WTC11 (cell line): ENCODE measurements at regions not wholly inside any gene's neighbourhood (a gene's known extent, or its start where the extent isn't known, plus 50 kb on each side); places are given as distances from the start of the nearest gene placed in this dataset.
A peak's percentile ranks its signal among the peaks of the same experiment; 100 is the strongest.

Source experiments
- ATAC-seq: fragments of 200-7000 bp; cut with Tn5 transposase; 2 replicates; pipeline ENCODE4 v1.10.0; 2021; ENCODE audit warnings: mild to moderate bottlenecking, moderate library complexity
- CTCF ChIA-PET: fragments of 300-600 bp; sonication (Branson Sonifier 250); formaldehyde crosslinking; loops from one replicate; lab custom pipeline; 2021; ENCODE audit warnings: antibody characterized with exemption; lab: Charles Lee
- POLR2A ChIA-PET: fragments of 350-600 bp; sonication (Branson Sonifier 250); formaldehyde crosslinking; loops from one replicate; lab custom pipeline; 2021; ENCODE audit warnings: antibody characterized with exemption; lab: Charles Lee
- DNase-seq: peaks from one replicate; pipeline ENCODE4 v3.0.0; 2021; ENCODE audit warnings: low spot score
- H3K27ac Mint-ChIP-seq: 2 replicates; pipeline ENCODE4 v1.8.0; 2021; ENCODE audit warnings: mixed read lengths
- H3K27me3 Mint-ChIP-seq: 2 replicates; pipeline ENCODE4 v1.8.0; 2021; ENCODE audit warnings: low read depth, mild to moderate bottlenecking, moderate library complexity, mixed read lengths
- H3K36me3 Mint-ChIP-seq: 2 replicates; pipeline ENCODE4 v1.8.0; 2021; ENCODE audit warnings: mixed read lengths
- H3K4me1 Mint-ChIP-seq: 2 replicates; pipeline ENCODE4 v1.8.0; 2022; ENCODE audit warnings: mixed read lengths
- H3K4me3 Mint-ChIP-seq: 2 replicates; pipeline ENCODE4 v1.8.0; 2021; ENCODE audit warnings: mild to moderate bottlenecking, moderate library complexity, mixed read lengths
- H3K9me3 Mint-ChIP-seq: 2 replicates; pipeline ENCODE4 v1.8.0; 2021; ENCODE audit warnings: mixed read lengths
- ATF3 ChIP-seq: sonication (generic); formaldehyde crosslinking; conservative IDR thresholded peaks from 2 replicates; pipeline ENCODE4 v1.8.1; 2022; ENCODE audit warnings: mild to moderate bottlenecking, missing genetic modification reagents
- E2F1 ChIP-seq: sonication (generic); formaldehyde crosslinking; IDR thresholded peaks from 2 replicates; pipeline ENCODE4 v1.8.0; 2022; ENCODE audit warnings: mild to moderate bottlenecking, missing genetic modification reagents
- E2F5 ChIP-seq: sonication (generic); formaldehyde crosslinking; IDR thresholded peaks from 2 replicates; pipeline ENCODE4 v1.8.1; 2022; ENCODE audit warnings: mild to moderate bottlenecking, moderate library complexity, missing genetic modification reagents
- ETV6 ChIP-seq: sonication (generic); formaldehyde crosslinking; IDR thresholded peaks from 2 replicates; pipeline ENCODE4 v1.8.1; 2022; ENCODE audit warnings: mild to moderate bottlenecking, missing genetic modification reagents
- IRF2 ChIP-seq: sonication (generic); formaldehyde crosslinking; IDR thresholded peaks from 2 replicates; pipeline ENCODE4 v1.8.0; 2022; ENCODE audit warnings: low read depth, missing genetic modification reagents, borderline replicate concordance
- JUN ChIP-seq: sonication (generic); formaldehyde crosslinking; IDR thresholded peaks from 2 replicates; pipeline ENCODE4 v1.8.0; 2023; ENCODE audit warnings: mild to moderate bottlenecking, missing genetic modification reagents
- KAT7 ChIP-seq: sonication (generic); formaldehyde crosslinking; IDR thresholded peaks from 2 replicates; pipeline ENCODE4 v1.8.1; 2023; ENCODE audit warnings: missing genetic modification reagents, mild to moderate bottlenecking, borderline replicate concordance
- NFE2L1 ChIP-seq: sonication (generic); formaldehyde crosslinking; IDR thresholded peaks from 2 replicates; pipeline ENCODE4 v1.8.1; 2023; ENCODE audit warnings: missing genetic modification reagents
- NFYB ChIP-seq: sonication (generic); formaldehyde crosslinking; conservative IDR thresholded peaks from 2 replicates; pipeline ENCODE4 v1.8.0; 2022; ENCODE audit warnings: low read depth, missing genetic modification reagents
- OVOL2 ChIP-seq: fragments of 250-450 bp; sonication (Bioruptor Pico); IDR thresholded peaks from 2 replicates; pipeline ENCODE4 v1.9.0; 2021; ENCODE audit warnings: mild to moderate bottlenecking, borderline replicate concordance
- SMAD3 ChIP-seq: sonication (generic); formaldehyde crosslinking; IDR thresholded peaks from 2 replicates; pipeline ENCODE4 v1.8.0; 2022; ENCODE audit warnings: missing genetic modification reagents, mild to moderate bottlenecking, borderline replicate concordance
- SP1 ChIP-seq: sonication (generic); formaldehyde crosslinking; conservative IDR thresholded peaks from 2 replicates; pipeline ENCODE4 v1.8.1; 2022; ENCODE audit warnings: missing genetic modification reagents
- STAT6 ChIP-seq: sonication (generic); formaldehyde crosslinking; conservative IDR thresholded peaks from 2 replicates; pipeline ENCODE4 v1.8.1; 2023; ENCODE audit warnings: mild to moderate bottlenecking, low read depth, missing genetic modification reagents, moderate library complexity
- ZNF121 ChIP-seq: sonication (generic); formaldehyde crosslinking; IDR thresholded peaks from 2 replicates; pipeline ENCODE4 v1.8.0; 2023; ENCODE audit warnings: missing genetic modification reagents
- ZNF396 ChIP-seq: fragments of 250-450 bp; sonication (Bioruptor Pico); IDR thresholded peaks from 2 replicates; pipeline ENCODE4 v1.8.0; 2021; ENCODE audit warnings: mild to moderate bottlenecking, moderate library complexity, borderline replicate concordance
- ZNF416 ChIP-seq: fragments of 250-450 bp; sonication (Bioruptor Pico); IDR thresholded peaks from 2 replicates; pipeline ENCODE4 v1.9.0; 2021; ENCODE audit warnings: mild to moderate bottlenecking, inconsistent platforms
- ZNF512 ChIP-seq: sonication (generic); formaldehyde crosslinking; IDR thresholded peaks from 2 replicates; pipeline ENCODE4 v1.8.1; 2022; ENCODE audit warnings: missing genetic modification reagents, borderline replicate concordance
- ZNF671 ChIP-seq: fragments of 250-450 bp; sonication (Bioruptor Pico); IDR thresholded peaks from 2 replicates; pipeline ENCODE4 v1.8.0; 2021; ENCODE audit warnings: mild to moderate bottlenecking
- TF ChIP-seq, protein P1 (sequence below): fragments of 250-450 bp; sonication (Bioruptor Pico); IDR thresholded peaks from 2 replicates; pipeline ENCODE4 v1.8.0; 2021; ENCODE audit warnings: mild to moderate bottlenecking
- TF ChIP-seq, protein P2 (sequence below): fragments of 250-450 bp; sonication (Bioruptor Pico); conservative IDR thresholded peaks from 2 replicates; pipeline ENCODE4 v1.9.0; 2021; ENCODE audit warnings: mild to moderate bottlenecking
- TF ChIP-seq, protein P3 (sequence below): sonication (generic); formaldehyde crosslinking; IDR thresholded peaks from 2 replicates; pipeline ENCODE4 v1.8.1; 2023; ENCODE audit warnings: mild to moderate bottlenecking, missing genetic modification reagents, moderate library complexity

GRCh38 chr2:58715344-58715743, 474.2 kb upstream of the FANCL start (continued):
- TF ChIP-seq ZNF396, result no peak
- TF ChIP-seq ATF3 (CRISPR knock-in tag), result no peak
- TF ChIP-seq NFE2L1 (CRISPR knock-in tag), result no peak
- TF ChIP-seq, protein P1, sequence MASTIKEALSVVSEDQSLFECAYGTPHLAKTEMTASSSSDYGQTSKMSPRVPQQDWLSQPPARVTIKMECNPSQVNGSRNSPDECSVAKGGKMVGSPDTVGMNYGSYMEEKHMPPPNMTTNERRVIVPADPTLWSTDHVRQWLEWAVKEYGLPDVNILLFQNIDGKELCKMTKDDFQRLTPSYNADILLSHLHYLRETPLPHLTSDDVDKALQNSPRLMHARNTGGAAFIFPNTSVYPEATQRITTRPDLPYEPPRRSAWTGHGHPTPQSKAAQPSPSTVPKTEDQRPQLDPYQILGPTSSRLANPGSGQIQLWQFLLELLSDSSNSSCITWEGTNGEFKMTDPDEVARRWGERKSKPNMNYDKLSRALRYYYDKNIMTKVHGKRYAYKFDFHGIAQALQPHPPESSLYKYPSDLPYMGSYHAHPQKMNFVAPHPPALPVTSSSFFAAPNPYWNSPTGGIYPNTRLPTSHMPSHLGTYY (CRISPR knock-in tag), result no peak
- no peak for TF ChIP-seq ZNF121 (CRISPR knock-in tag)
- TF ChIP-seq, protein P2, sequence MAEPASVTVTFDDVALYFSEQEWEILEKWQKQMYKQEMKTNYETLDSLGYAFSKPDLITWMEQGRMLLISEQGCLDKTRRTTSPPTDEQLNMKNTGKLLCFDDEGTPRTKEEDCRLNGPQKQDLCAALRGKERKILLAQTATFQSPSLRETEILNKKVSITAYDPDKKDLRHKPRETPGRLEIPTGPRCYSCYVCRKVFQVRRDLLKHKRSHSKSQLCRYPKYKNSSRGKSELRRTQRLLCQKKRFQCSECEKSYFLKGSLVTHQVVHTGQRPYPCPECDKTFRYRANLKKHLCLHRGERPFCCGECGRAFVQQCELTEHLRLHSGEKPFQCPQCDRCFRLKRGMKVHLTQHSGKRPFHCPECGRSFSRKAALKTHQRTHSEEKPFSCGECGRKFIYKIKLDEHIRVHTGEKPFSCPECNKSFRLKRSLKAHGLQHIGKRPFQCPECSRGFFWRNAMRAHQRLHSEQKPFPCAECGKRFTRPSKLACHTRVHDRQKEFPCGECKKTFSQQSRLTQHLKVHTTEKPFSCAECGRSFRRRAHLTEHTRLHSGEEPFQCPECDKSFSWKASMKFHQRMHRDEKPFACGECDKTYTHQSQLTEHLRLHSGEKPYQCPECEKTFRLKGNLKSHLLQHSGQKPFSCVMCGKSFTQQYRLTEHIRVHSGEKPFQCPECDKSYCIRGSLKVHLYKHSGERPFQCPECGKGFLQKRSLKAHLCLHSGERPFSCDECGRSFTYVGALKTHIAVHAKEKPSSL (CRISPR knock-in tag), result no peak

- Mint-ChIP-seq H3K27ac (no peak overlapping the region), H3K36me3 (no peaks in the 10 kb centered on the region), H3K4me3 (no peak overlapping the region), H3K4me1 (peaks cover 3% of the 10 kb centered on the region), H3K9me3 (no peaks in the 10 kb centered on the region), H3K27me3 (no peaks in the 10 kb centered on the region)
- ChIA-PET POLR2A (no interaction called here), CTCF (no interaction called here)
- TF ChIP-seq SMAD3 (CRISPR knock-in tag) (no peak), E2F5 (CRISPR knock-in tag) (no peak), ZNF671 (no peak), NFE2L1 (CRISPR knock-in tag) (no peak), ZNF512 (no peak), STAT6 (CRISPR knock-in tag) (no peak), ETV6 (no peak), JUN (no peak), NFYB (no peak), SP1 (CRISPR knock-in tag) (no peak), KAT7 (CRISPR knock-in tag) (no peak)
- ATAC-seq (no peak), DNase-seq (no peak)
These were observed 473.1 kb upstream of the FANCL start for GRCh38 chr2:58714238-58714637.

GRCh38 chr2:58710795-58711279, 469.7 kb upstream of the FANCL start:
- H3K36me3 Mint-ChIP-seq, result no peaks in the 10 kb centered on the region
- CTCF ChIA-PET, result interaction anchor here (1.0 kb wide), 1 partner anchor 9 kb away, joined by 3 read pairs; no protein-coding TSS in a partner anchor
- DNase-seq, result no peak
- no peaks in the 10 kb centered on the region for H3K27me3 Mint-ChIP-seq
- POLR2A ChIA-PET, result no interaction called here
- H3K27ac Mint-ChIP-seq, result no peak overlapping the region
- no peaks in the 10 kb centered on the region for H3K9me3 Mint-ChIP-seq
- H3K4me3 Mint-ChIP-seq, result no peak overlapping the region
- peak; percentile 24; the same call in 1 of the 2 replicates for ATAC-seq
- peaks cover 4% of the 10 kb centered on the region for H3K4me1 Mint-ChIP-seq
- TF ChIP-seq, protein P3, sequence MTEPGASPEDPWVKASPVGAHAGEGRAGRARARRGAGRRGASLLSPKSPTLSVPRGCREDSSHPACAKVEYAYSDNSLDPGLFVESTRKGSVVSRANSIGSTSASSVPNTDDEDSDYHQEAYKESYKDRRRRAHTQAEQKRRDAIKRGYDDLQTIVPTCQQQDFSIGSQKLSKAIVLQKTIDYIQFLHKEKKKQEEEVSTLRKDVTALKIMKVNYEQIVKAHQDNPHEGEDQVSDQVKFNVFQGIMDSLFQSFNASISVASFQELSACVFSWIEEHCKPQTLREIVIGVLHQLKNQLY, result no peak
- TF ChIP-seq, protein P2 (CRISPR knock-in tag), result no peak
- TF ChIP-seq IRF2 (CRISPR knock-in tag), result no peak
- TF ChIP-seq OVOL2 (CRISPR knock-in tag), result no peak
- no peak for TF ChIP-seq ZNF416
- TF ChIP-seq E2F1 (CRISPR knock-in tag), result no peak
